ENCODE measurements at regions not wholly inside any gene's neighbourhood (a gene's known extent, or its start where the extent isn't known, plus 50 kb on each side); places are given as distances from the start of the nearest gene placed in this dataset.

- in situ Hi-C loops (cut with MboI) (no loop called here), intact Hi-C loops (cut with micrococcal nuclease; ENCODE audit: unreplicated experiment) (no loop called here)
- TF ChIP-seq EP300 (IDR thresholded peaks at IDR 0.05; ENCODE audit: borderline replicate concordance in 1 of 2, control insufficient read depth in 1 of 2, low read depth in 2 of 2, low read length in 2 of 2) (no peak), BCL11A (IDR thresholded peaks at IDR 0.05; ENCODE audit: low read depth, low read length) (no peak), RAD51 (IDR thresholded peaks at IDR 0.05) (no peak), LARP7 (IDR thresholded peaks at IDR 0.05) (no peak), ATF3 (IDR thresholded peaks at IDR 0.05; ENCODE audit: borderline replicate concordance, extremely low read depth, low read depth, low read length) (no peak), ZNF207 (IDR thresholded peaks at IDR 0.05; ENCODE audit: borderline replicate concordance) (no peak), ZNF384 (IDR thresholded peaks at IDR 0.05; ENCODE audit: borderline replicate concordance, low read depth, low read length) (no peak), JUND (IDR thresholded peaks at IDR 0.05; ENCODE audit: low read depth, low read length) (no peak), BCLAF1 (IDR thresholded peaks at IDR 0.05) (no peak), FOS (IDR thresholded peaks at IDR 0.05; ENCODE audit: borderline replicate concordance, extremely low read depth, insufficient read length) (no peak), TCF3 (IDR thresholded peaks at IDR 0.05; ENCODE audit: borderline replicate concordance, insufficient read depth, low read depth, low read length) (no peak), ZBED1 (IDR thresholded peaks at IDR 0.05; ENCODE audit: borderline replicate concordance) (no peak), KLF5 (IDR thresholded peaks at IDR 0.05; ENCODE audit: partially characterized antibody) (no peak)
- BruUV-seq (replicated peaks): no TSS peak
- ChIA-PET CTCF (no interaction called here), POLR2A (interaction anchor here (0.6 kb wide), 1 partner anchor 414 kb away, joined by 3 read pairs; no protein-coding TSS in a partner anchor), SMC1A (ENCODE audit: uncharacterized antibody, unreplicated experiment) (no interaction called here), RAD21 (ENCODE audit: unreplicated experiment) (no interaction called here)
- no peaks in the 10 kb centered on the region for H3K36me3 ChIP-seq (ENCODE audit: control insufficient read depth in 2 of 2, insufficient read depth in 2 of 2, low read length in 1 of 2)
- H3K79me2 ChIP-seq (ENCODE audit: control insufficient read depth, insufficient read depth, low read length): no peaks in the 10 kb centered on the region
- H3K4me2 ChIP-seq (ENCODE audit: control insufficient read depth, insufficient read depth): no peak overlapping the region
- ATAC-seq: no peak
- WGBS (ENCODE audit: insufficient coverage, insufficient replicate concordance, low lambda C conversion rate, missing lambda C conversion rate): 0% methylated on average over 2 of the region's 2 CpGs
- H4K20me1 ChIP-seq (ENCODE audit: control insufficient read depth, insufficient read depth): no peaks in the 10 kb centered on the region
- no peak overlapping the region for H3K4me3 ChIP-seq
- FAIRE-seq: no peak
- H3K9ac ChIP-seq (ENCODE audit: control insufficient read depth, insufficient read depth, low read length): no peak overlapping the region
- no peak overlapping the region for H2AFZ ChIP-seq (ENCODE audit: control insufficient read depth, low read depth, low read length)
- no peak overlapping the region for H3K27ac ChIP-seq (ENCODE audit: control insufficient read depth, insufficient read depth)
- no peak for DNase-seq (ENCODE audit: low read depth, low spot score)
- H3K9me3 ChIP-seq (replicated peaks; ENCODE audit: control insufficient read depth, insufficient read depth, low read length): no peaks in the 10 kb centered on the region
- H3K4me1 ChIP-seq (ENCODE audit: control insufficient read depth, insufficient read depth, low read length): no peaks in the 10 kb centered on the region
- no peaks in the 10 kb centered on the region for H3K27me3 ChIP-seq (replicated peaks in 1 of 2; ENCODE audit: control insufficient read depth in 2 of 2, insufficient read depth in 2 of 2, low read length in 1 of 2)
These were observed 859.3 kb upstream of the LCORL start for GRCh38 chr4:18880871-18881270.

Measured in GM12878 (cell line).